AG04450 (cell line): ENCODE measurements at regions not wholly inside any gene's neighbourhood (a gene's known extent, or its start where the extent isn't known, plus 50 kb on each side); places are given as distances from the start of the nearest gene placed in this dataset.

ENCODE experiments used
- CTCF ChIA-PET: fragments of 300-600, 350-600 bp; formaldehyde crosslinking; extraction: SDS; loops from one replicate; lab custom pipeline; 2022; ENCODE audit warnings: antibody characterized with exemption, inconsistent platforms; lab: Charles Lee
- POLR2A ChIA-PET: fragments of 350-600 bp; formaldehyde crosslinking; extraction: SDS; loops from one replicate; lab custom pipeline; 2021; ENCODE audit warnings: antibody characterized with exemption, inconsistent platforms; lab: Yijun Ruan, JAX
- DNase-seq: peaks from one replicate; pipeline ENCODE4 v3.0.0-alpha.2; 2011; ENCODE audit warnings: low read depth, low spot score
- H3K27ac ChIP-seq: one replicate; pipeline ENCODE4 v1.5.1; 2012; ENCODE audit warnings: low read depth, low read length, control low read depth
- H3K27me3 ChIP-seq: one replicate; pipeline ENCODE4 v1.6.0; 2012; ENCODE audit warnings: low read length; ENCODE audit not compliant: control insufficient read depth, insufficient read depth
- H3K4me3 ChIP-seq: 2 replicates; pipeline ENCODE4 v1.5.1; 2011; ENCODE audit warnings: mild to moderate bottlenecking, low read depth, low read length, control low read depth
- H3K9me3 ChIP-seq: 2 replicates; pipeline ENCODE4 v1.5.1; 2012; ENCODE audit warnings: low read length; ENCODE audit not compliant: control insufficient read depth, insufficient read depth
- CTCF ChIP-seq: IDR thresholded peaks from 2 replicates; pipeline ENCODE4 v1.5.1; 2011; ENCODE audit warnings: low read depth, low read length, control low read depth, inconsistent platforms

DNA sequence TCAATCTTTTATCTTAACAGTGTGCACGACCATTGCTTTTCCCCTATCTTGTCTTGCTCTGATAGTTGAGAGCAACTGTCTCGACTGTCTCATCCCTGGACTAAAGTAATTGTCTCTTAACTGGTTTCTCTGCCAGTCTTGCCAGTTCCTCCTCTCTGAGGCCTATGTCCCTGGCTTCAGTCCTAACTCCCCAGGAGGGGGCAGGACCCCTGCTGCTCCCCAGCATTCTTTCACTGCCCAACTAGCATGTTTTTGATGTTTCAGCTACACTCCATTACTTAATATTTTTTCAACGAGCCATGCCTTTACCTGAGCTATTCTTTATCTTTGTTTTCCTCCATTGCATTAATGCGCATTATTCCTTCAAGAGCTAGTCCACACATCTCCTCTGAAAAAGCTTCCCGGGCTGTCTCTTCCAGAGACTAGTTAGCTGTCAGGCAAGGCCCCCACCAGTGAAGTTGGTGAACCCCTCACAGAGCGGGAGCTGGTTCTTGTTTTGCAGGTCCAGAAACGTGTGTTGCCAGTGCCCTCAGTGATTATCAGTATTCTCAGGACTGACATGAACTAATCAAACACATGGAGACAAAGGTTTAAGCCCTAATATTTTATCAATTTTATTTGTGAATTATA lies 291.7 kb upstream of the KCNN2 start:
- CTCF ChIA-PET = no interaction called here
- no peak for TF ChIP-seq CTCF
- Histone ChIP-seq H3K9me3 (no peaks in the 10 kb centered on the region), H3K4me3 (no peak overlapping the region), H3K27ac (no peak overlapping the region), H3K27me3 (no peaks in the 10 kb centered on the region)
- POLR2A ChIA-PET = no interaction called here
- DNase-seq = no peak

- ChIA-PET CTCF (interaction anchor here (0.7 to 1.8 kb wide), 3 partner anchors 12 to 361 kb away, joined by 3 to 9 read pairs (median 7); no protein-coding TSS in a partner anchor), POLR2A (no interaction called here)
- Histone ChIP-seq H3K4me3 (no peak overlapping the region), H3K27me3 (no peaks in the 10 kb centered on the region), H3K27ac (no peak overlapping the region), H3K9me3 (peaks cover 8% of the 10 kb centered on the region)
- DNase-seq = no peak
- no peak for TF ChIP-seq CTCF
Measured at GRCh38 chr5:114089259-114089658, 272.6 kb upstream of the KCNN2 start.

GRCh38 chr5:114097570-114097969 lies 264.3 kb upstream of the KCNN2 start:
- no peak overlapping the region for H3K4me3 ChIP-seq
- TF ChIP-seq CTCF = no peak
- peaks cover 2% of the 10 kb centered on the region; the same call in 1 of the 2 replicates for H3K9me3 ChIP-seq
- ChIA-PET CTCF (interaction anchor here (1.5 to 1.6 kb wide), 2 partner anchors 350 to 485 kb away, joined by 3 to 7 read pairs; no protein-coding TSS in a partner anchor), POLR2A (no interaction called here)
- H3K27me3 ChIP-seq = no peaks in the 10 kb centered on the region
- H3K27ac ChIP-seq = no peak overlapping the region
- DNase-seq = no peak

GRCh38 chr5:114099161-114099560 lies 262.7 kb upstream of the KCNN2 start:
- ChIA-PET CTCF (interaction anchor here (1.1 to 1.6 kb wide), 2 partner anchors 207 to 349 kb away, joined by 3 read pairs; no protein-coding TSS in a partner anchor), POLR2A (no interaction called here)
- DNase-seq = no peak
- Histone ChIP-seq H3K27me3 (no peaks in the 10 kb centered on the region), H3K4me3 (no peak overlapping the region), H3K9me3 (no peaks in the 10 kb centered on the region), H3K27ac (no peak overlapping the region)
- no peak for TF ChIP-seq CTCF

GRCh38 chr5:114101153-114101552 lies 260.7 kb upstream of the KCNN2 start:
- peak; percentile 72 for TF ChIP-seq CTCF
- CTCF ChIA-PET = interaction anchor here (0.6 to 3.7 kb wide), 25 partner anchors 11 to 1732 kb away, joined by 3 to 60 read pairs (median 4); no protein-coding TSS in a partner anchor
- DNase-seq = peak; percentile 20
- H3K9me3 ChIP-seq = no peaks in the 10 kb centered on the region
- no peaks in the 10 kb centered on the region for H3K27me3 ChIP-seq
- POLR2A ChIA-PET = no interaction called here
- H3K27ac ChIP-seq = no peak overlapping the region
- H3K4me3 ChIP-seq = no peak overlapping the region
